Neural progenitor cell (in vitro differentiated cells): ENCODE measurements at regions not wholly inside any gene's neighbourhood (a gene's known extent, or its start where the extent isn't known, plus 50 kb on each side); places are given as distances from the start of the nearest gene placed in this dataset.
A peak's percentile ranks its signal among the peaks of the same experiment; 100 is the strongest.

Source experiments
- DNase-seq: peaks from one replicate; pipeline ENCODE4 v3.0.0-alpha.2; 2016; ENCODE audit warnings: low spot score
- H2AFZ ChIP-seq: fragments of 200-600 bp; sonication (generic); replicated peaks from 2 replicates; pipeline ENCODE4 v1.6.1; 2016; ENCODE audit warnings: antibody characterized with exemption
- H3F3A ChIP-seq: fragments of 200-600 bp; sonication (generic); 2 replicates; pipeline ENCODE4 v1.6.1; 2016; ENCODE audit warnings: antibody characterized with exemption, low read depth
- H3K27ac ChIP-seq: fragments of 200-600 bp; sonication (generic); 2 replicates; pipeline ENCODE4 v1.5.1; 2016; ENCODE audit warnings: mild to moderate bottlenecking
- H3K27me3 ChIP-seq: fragments of 200-600 bp; sonication (generic); 2 replicates; pipeline ENCODE4 v1.6.1; 2016; ENCODE audit warnings: mild to moderate bottlenecking, moderate library complexity
- H3K36me3 ChIP-seq: fragments of 200-600 bp; sonication (generic); 2 replicates; pipeline ENCODE4 v1.5.1; 2016
- H3K4me1 ChIP-seq: fragments of 200-600 bp; sonication (generic); 2 replicates; pipeline ENCODE4 v1.6.1; 2016; ENCODE audit warnings: mixed run types
- H3K4me2 ChIP-seq: fragments of 200-600 bp; sonication (generic); 2 replicates; pipeline ENCODE4 v1.6.1; 2016
- H3K4me3 ChIP-seq: fragments of 200-600 bp; sonication (generic); 2 replicates; pipeline ENCODE4 v1.5.1; 2016
- H3K79me2 ChIP-seq: fragments of 200-600 bp; sonication (generic); 2 replicates; pipeline ENCODE4 v1.6.1; 2016; ENCODE audit warnings: low read depth
- H3K9ac ChIP-seq: fragments of 200-600 bp; sonication (generic); 2 replicates; pipeline ENCODE4 v1.6.1; 2016
- H3K9me3 ChIP-seq: fragments of 200-600 bp; sonication (generic); 2 replicates; pipeline ENCODE4 v1.5.1; 2016; ENCODE audit warnings: low read depth
- H4K20me1 ChIP-seq: fragments of 200-600 bp; sonication (generic); 2 replicates; pipeline ENCODE4 v1.6.1; 2016; ENCODE audit warnings: low read depth
- H3K27ac Mint-ChIP-seq: 3 replicates; pipeline ENCODE4 v1.8.0; 2021; ENCODE audit warnings: mixed read lengths
- H3K27me3 Mint-ChIP-seq: 2 replicates; pipeline ENCODE4 v1.8.0; 2022; ENCODE audit warnings: low read depth, mild to moderate bottlenecking, inconsistent platforms, moderate library complexity, mixed read lengths; ENCODE audit not compliant: insufficient read depth
- H3K36me3 Mint-ChIP-seq: 3 replicates; pipeline ENCODE4 v1.8.0; 2021; ENCODE audit warnings: mixed read lengths
- H3K4me1 Mint-ChIP-seq: 3 replicates; pipeline ENCODE4 v1.8.0; 2021; ENCODE audit warnings: mixed read lengths
- H3K4me3 Mint-ChIP-seq: 3 replicates; pipeline ENCODE4 v1.8.0; 2021; ENCODE audit warnings: mild to moderate bottlenecking, moderate library complexity, mixed read lengths
- H3K9me3 Mint-ChIP-seq: 3 replicates; pipeline ENCODE4 v1.8.0; 2020; ENCODE audit warnings: mixed read lengths
- EZH2 ChIP-seq: fragments of 200-600 bp; sonication (generic); IDR thresholded peaks from 2 replicates; pipeline ENCODE4 v1.6.1; 2017; ENCODE audit warnings: antibody characterized with exemption, mild to moderate bottlenecking, moderate library complexity
- EZH2phosphoT487 ChIP-seq: fragments of 200-600 bp; sonication (generic); IDR thresholded peaks from 2 replicates; pipeline ENCODE4 v1.6.1; 2017; ENCODE audit warnings: antibody characterized with exemption
- TF ChIP-seq, protein P1 (sequence below): fragments of 200-600 bp; sonication (generic); IDR thresholded peaks from 2 replicates; pipeline ENCODE4 v1.5.1; 2017; ENCODE audit warnings: antibody characterized with exemption, mild to moderate bottlenecking

GRCh38 chr2:64328415-64328722 lies 125.6 kb upstream of the LGALSL start:
- H2AFZ ChIP-seq, result peak overlapping the region; percentile 84

GRCh38 chr2:64328756-64329155 lies 125.2 kb upstream of the LGALSL start:
- Mint-ChIP-seq H3K9me3 (no peaks in the 10 kb centered on the region), H3K4me1 (peaks cover 54% of the 10 kb centered on the region), H3K27me3 (peaks cover 10% of the 10 kb centered on the region), H3K36me3 (no peaks in the 10 kb centered on the region), H3K4me3 (no peak overlapping the region), H3K27ac (no peak overlapping the region)
- no peak overlapping the region for H3K9ac ChIP-seq
- no peaks in the 10 kb centered on the region for H3K79me2 ChIP-seq
- no peak for DNase-seq
- TF ChIP-seq, protein P1, sequence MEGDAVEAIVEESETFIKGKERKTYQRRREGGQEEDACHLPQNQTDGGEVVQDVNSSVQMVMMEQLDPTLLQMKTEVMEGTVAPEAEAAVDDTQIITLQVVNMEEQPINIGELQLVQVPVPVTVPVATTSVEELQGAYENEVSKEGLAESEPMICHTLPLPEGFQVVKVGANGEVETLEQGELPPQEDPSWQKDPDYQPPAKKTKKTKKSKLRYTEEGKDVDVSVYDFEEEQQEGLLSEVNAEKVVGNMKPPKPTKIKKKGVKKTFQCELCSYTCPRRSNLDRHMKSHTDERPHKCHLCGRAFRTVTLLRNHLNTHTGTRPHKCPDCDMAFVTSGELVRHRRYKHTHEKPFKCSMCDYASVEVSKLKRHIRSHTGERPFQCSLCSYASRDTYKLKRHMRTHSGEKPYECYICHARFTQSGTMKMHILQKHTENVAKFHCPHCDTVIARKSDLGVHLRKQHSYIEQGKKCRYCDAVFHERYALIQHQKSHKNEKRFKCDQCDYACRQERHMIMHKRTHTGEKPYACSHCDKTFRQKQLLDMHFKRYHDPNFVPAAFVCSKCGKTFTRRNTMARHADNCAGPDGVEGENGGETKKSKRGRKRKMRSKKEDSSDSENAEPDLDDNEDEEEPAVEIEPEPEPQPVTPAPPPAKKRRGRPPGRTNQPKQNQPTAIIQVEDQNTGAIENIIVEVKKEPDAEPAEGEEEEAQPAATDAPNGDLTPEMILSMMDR, result no peak
- no peak for TF ChIP-seq EZH2
- TF ChIP-seq EZH2phosphoT487, result no peak
- H3K27ac ChIP-seq, result no peak overlapping the region
- peaks cover 30% of the 10 kb centered on the region for H3K4me1 ChIP-seq
- no peaks in the 10 kb centered on the region for H3K27me3 ChIP-seq
- H2AFZ ChIP-seq, result peak overlapping the region; percentile 50
- no peaks in the 10 kb centered on the region for H3K36me3 ChIP-seq
- H4K20me1 ChIP-seq, result no peaks in the 10 kb centered on the region
- H3K9me3 ChIP-seq, result no peaks in the 10 kb centered on the region
- H3K4me3 ChIP-seq, result no peak overlapping the region
- H3K4me2 ChIP-seq, result no peak overlapping the region
- H3F3A ChIP-seq, result peaks cover 10% of the 10 kb centered on the region

More at GRCh38 chr2:64328415-64328722, 125.6 kb upstream of the LGALSL start:
- H4K20me1 ChIP-seq, result no peaks in the 10 kb centered on the region
- no peaks in the 10 kb centered on the region for H3K79me2 ChIP-seq
- H3K27ac ChIP-seq, result no peak overlapping the region
- DNase-seq, result no peak
- H3K9me3 ChIP-seq, result no peaks in the 10 kb centered on the region
- Mint-ChIP-seq H3K9me3 (no peaks in the 10 kb centered on the region), H3K4me1 (peaks cover 54% of the 10 kb centered on the region), H3K4me3 (no peak overlapping the region), H3K27ac (no peak overlapping the region), H3K36me3 (no peaks in the 10 kb centered on the region), H3K27me3 (peaks cover 10% of the 10 kb centered on the region)
- H3F3A ChIP-seq, result peaks cover 10% of the 10 kb centered on the region
- H3K4me3 ChIP-seq, result no peak overlapping the region
- no peaks in the 10 kb centered on the region for H3K27me3 ChIP-seq
- peaks cover 30% of the 10 kb centered on the region for H3K4me1 ChIP-seq
- H3K9ac ChIP-seq, result no peak overlapping the region
- peak overlapping the region; percentile 31 for H3K4me2 ChIP-seq
- no peaks in the 10 kb centered on the region for H3K36me3 ChIP-seq
- no peak for TF ChIP-seq EZH2
- TF ChIP-seq EZH2phosphoT487, result no peak
- TF ChIP-seq, protein P1, result no peak

DNA sequence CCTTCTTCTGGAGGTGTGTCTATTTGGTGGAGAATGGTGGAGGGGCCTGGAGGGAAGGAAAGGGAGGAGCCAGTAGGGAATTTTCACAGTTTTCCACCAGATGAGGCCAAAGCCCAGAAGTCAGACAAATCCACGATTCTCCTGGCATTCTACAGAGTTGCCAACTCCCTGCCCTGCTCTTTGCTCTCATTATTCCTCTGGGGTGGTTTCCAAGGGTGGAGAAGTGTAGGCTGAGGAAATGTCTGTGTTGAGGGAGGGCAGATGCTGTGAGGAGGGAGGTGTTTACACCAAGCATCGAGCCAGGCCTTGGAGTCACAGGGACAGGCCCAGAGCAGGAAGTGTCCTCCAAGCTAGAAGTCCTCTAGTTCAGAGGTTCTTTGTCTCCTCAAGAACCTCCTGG lies 124.1 kb upstream of the LGALSL start:
- no peak overlapping the region for H3K4me2 ChIP-seq
- peaks cover 10% of the 10 kb centered on the region for H3K27me3 Mint-ChIP-seq
- no peak for TF ChIP-seq EZH2
- TF ChIP-seq EZH2phosphoT487, result no peak
- TF ChIP-seq, protein P1, result no peak
- H3K4me1 ChIP-seq, result peaks cover 30% of the 10 kb centered on the region
- H3K4me1 Mint-ChIP-seq, result peaks cover 54% of the 10 kb centered on the region
- H3K79me2 ChIP-seq, result no peaks in the 10 kb centered on the region
- peaks cover 10% of the 10 kb centered on the region for H3F3A ChIP-seq
- H3K9ac ChIP-seq, result no peak overlapping the region
- H3K36me3 Mint-ChIP-seq, result no peaks in the 10 kb centered on the region
- no peak overlapping the region for H2AFZ ChIP-seq
- H4K20me1 ChIP-seq, result no peaks in the 10 kb centered on the region
- H3K9me3 ChIP-seq, result no peaks in the 10 kb centered on the region
- H3K4me3 ChIP-seq, result no peak overlapping the region
- H3K4me3 Mint-ChIP-seq, result no peak overlapping the region
- no peak overlapping the region for H3K27ac ChIP-seq
- no peaks in the 10 kb centered on the region for H3K27me3 ChIP-seq
- H3K9me3 Mint-ChIP-seq, result no peaks in the 10 kb centered on the region
- DNase-seq, result no peak
- no peaks in the 10 kb centered on the region for H3K36me3 ChIP-seq
- H3K27ac Mint-ChIP-seq, result no peak overlapping the region
